ENCODE measurements at regions not wholly inside any gene's neighbourhood (a gene's known extent, or its start where the extent isn't known, plus 50 kb on each side); places are given as distances from the start of the nearest gene placed in this dataset.

DNA sequence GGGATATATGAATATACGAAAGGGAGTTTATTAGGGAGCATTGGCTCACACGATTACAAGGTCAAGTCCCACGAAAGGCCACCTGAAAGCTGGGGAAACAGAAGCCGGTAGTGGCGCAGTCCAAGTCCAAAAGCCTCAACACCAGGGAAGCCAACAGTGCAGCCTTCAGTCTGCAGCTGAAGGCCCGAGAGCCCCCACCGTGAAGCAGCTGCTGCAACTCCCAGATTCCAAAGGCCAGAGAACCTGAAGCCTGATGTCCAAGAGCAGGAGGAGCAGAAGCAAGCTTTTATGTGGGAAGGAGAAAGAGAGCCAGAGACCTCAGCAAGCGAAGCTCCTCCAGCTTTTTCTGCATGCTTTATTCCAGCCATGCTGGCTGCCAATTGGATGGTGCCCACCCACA is 275.8 kb downstream of the PTTG2 start:
- DNase-seq (ENCODE audit: low read depth in 1 of 2, low spot score in 2 of 2) = no peak
- no peaks in the 10 kb centered on the region for H3K36me3 ChIP-seq
- no peaks in the 10 kb centered on the region for H3K4me1 ChIP-seq (replicated peaks)
- H3K9me3 ChIP-seq (replicated peaks) = no peaks in the 10 kb centered on the region
- no peak overlapping the region for H3K4me3 ChIP-seq
- no peaks in the 10 kb centered on the region for H3K27me3 ChIP-seq (replicated peaks)
- no peak overlapping the region for H3K27ac ChIP-seq

DNA sequence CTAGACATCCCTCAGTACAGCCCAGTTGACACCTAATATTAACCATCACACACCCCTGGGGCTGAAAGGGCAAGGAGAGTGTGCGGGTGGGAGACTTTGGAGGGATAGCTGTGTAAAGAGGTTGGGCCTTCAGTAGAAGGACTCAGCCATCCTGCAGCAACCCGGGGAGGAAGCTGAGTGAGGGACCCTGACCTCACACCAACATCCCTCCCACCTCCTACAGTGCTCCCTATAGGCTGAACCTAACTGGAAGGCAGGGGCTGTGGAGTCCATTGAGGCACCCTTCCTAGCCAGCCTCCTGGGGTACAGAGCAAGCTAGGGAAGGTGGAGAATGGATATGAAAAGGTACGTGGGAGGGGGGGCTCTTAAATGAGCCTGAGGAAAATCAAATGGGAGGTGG is 276.3 kb downstream of the PTTG2 start:
- H3K27ac ChIP-seq = no peak overlapping the region
- H3K9me3 ChIP-seq (replicated peaks) = no peaks in the 10 kb centered on the region
- H3K27me3 ChIP-seq (replicated peaks) = no peaks in the 10 kb centered on the region
- no peaks in the 10 kb centered on the region for H3K4me1 ChIP-seq (replicated peaks)
- no peak for DNase-seq (ENCODE audit: low read depth in 1 of 2, low spot score in 2 of 2)
- H3K4me3 ChIP-seq = no peak overlapping the region
- no peaks in the 10 kb centered on the region for H3K36me3 ChIP-seq

DNA sequence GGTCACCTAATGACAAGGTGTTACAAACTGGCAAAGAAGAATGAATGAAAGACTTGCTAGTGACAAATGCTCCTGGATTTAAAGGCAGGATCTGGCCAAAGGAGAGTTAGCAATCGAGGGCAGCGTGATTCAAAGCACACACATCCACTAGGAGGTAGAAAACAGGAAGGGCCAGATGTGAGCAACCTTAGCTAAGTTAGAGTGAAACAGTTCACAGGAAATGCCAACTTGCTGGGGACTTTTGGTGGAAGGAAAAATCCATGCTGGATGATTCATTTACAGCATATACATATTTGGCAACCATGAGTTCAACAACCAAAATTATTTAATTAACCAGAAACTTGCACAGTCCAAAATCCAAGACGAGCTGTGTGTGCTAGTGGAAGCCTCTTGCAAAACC is 276.9 kb downstream of the PTTG2 start:
- DNase-seq (ENCODE audit: low read depth in 1 of 2, low spot score in 2 of 2) = no peak
- no peaks in the 10 kb centered on the region for H3K4me1 ChIP-seq (replicated peaks)

DNA sequence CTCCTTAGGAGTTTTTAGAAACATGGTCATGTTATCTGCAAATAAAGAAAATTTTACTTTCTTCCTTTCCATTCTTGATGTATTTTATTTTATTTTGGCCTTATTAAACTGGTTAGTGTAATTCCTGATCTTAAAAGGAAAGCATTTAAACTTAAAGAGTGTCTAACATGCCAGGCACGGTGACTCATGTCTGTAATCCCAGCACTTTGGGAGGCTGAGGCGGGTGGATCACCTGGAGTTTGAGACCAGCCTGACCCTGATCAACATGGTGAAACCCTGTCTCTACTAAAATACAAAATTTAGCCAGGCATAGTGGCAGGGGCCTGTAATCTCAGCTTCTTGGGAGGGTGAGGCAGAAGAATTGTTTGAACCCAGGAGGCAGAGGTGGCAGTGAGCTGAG is 281.3 kb downstream of the PTTG2 start:
- Histone ChIP-seq H3K36me3 (no peaks in the 10 kb centered on the region), H3K27me3 (replicated peaks) (no peaks in the 10 kb centered on the region), H3K9me3 (replicated peaks) (no peaks in the 10 kb centered on the region), H3K4me3 (no peak overlapping the region), H3K4me1 (replicated peaks) (no peaks in the 10 kb centered on the region), H3K27ac (no peak overlapping the region)
- DNase-seq (ENCODE audit: low read depth in 1 of 2, low spot score in 2 of 2) = no peak

More for the DNA sequence above, 276.9 kb downstream of the PTTG2 start:
- Histone ChIP-seq H3K4me3 (no peak overlapping the region), H3K36me3 (no peaks in the 10 kb centered on the region), H3K27ac (no peak overlapping the region), H3K27me3 (replicated peaks) (no peaks in the 10 kb centered on the region), H3K9me3 (replicated peaks) (no peaks in the 10 kb centered on the region)

DNA sequence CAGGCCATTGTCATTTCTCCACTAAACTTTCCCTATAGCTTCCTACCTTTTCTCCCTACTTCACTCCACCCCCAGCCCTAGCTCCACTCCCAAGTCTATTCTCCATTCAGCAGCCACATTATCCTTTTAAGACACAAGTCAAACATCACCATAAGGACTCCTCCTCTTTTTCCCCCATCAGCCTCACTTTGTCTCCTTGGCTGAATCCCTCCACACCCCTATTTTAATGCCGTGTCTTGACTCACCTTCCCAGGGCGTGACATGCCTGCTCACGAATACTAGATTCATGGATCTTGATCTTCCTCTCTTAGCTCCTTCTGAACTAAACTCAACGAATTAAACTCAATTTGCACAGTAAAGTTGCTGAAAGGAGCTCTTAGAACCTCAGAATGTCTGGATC is 281.9 kb downstream of the PTTG2 start:
- Histone ChIP-seq H3K27ac (no peak overlapping the region), H3K9me3 (replicated peaks) (no peaks in the 10 kb centered on the region), H3K27me3 (replicated peaks) (no peaks in the 10 kb centered on the region), H3K4me1 (replicated peaks) (no peaks in the 10 kb centered on the region), H3K36me3 (no peaks in the 10 kb centered on the region), H3K4me3 (no peak overlapping the region)
- no peak for DNase-seq (ENCODE audit: low read depth in 1 of 2, low spot score in 2 of 2)

DNA sequence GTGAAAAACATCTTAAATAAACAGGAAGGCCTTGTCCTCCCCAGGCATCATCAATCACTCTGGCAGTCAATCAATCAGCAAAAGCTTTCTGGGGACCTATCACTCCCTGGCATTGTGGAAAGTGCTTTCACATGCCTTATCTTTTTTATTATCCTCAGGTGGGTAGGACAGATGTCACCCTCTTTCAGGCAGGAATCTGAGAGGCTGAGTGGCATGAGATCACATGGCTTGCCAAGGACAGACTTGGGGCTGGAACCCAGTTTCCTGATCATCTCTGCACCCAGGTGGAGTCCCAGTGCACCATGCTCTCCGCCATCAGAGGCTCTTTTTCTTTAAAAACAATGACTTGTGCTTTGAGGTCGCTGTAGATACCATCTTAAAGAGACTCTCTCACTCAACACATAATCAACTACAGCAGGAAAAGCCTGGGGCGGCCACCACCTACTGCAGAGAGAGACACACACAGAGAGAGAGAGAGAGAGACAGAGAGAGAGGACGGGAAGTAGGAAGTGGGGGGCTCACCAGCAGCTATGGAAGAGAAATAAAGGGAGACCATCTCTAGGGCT is 282.7 kb downstream of the PTTG2 start:
- H3K27ac ChIP-seq = no peak overlapping the region
- no peak overlapping the region for H3K4me3 ChIP-seq
- no peaks in the 10 kb centered on the region for H3K9me3 ChIP-seq (replicated peaks)
- H3K36me3 ChIP-seq = no peaks in the 10 kb centered on the region
- H3K27me3 ChIP-seq (replicated peaks) = no peaks in the 10 kb centered on the region
- DNase-seq (ENCODE audit: low read depth in 1 of 2, low spot score in 2 of 2) = no peak
- H3K4me1 ChIP-seq (replicated peaks) = no peaks in the 10 kb centered on the region

DNA sequence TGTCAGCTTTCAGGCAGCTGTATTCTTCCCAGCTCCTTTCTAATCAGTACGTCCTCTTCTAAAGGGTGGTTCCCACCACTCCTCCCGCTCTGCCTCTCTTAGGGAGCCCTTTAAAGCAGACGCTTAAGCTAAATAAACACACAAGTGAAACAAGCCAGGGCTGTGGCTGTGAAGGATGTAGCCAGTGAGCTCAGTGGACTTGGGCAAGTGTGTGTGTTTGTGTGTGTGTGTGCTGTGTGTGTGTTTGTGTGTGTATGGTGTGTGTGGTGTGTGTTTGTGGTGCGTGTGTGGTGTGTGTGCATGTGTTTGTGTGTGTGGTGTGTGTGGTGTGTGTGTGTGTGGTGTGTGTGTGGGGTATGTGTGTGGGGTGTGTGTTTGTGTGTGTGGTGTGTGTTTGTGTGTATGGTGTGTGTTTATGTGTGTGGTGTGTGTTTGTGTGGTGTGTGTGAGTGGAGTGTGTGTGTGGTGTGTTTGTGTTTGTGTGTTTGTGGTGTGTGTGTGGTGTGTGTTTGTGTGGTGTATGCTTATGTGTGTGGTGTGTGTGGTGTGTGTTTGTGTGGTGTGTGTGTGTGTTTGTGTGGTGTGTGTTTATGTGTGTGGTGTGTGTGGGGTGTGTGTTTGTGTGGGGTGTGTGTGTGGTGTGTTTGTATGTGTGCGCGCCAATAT is 283.3 kb downstream of the PTTG2 start:
- Histone ChIP-seq H3K36me3 (no peaks in the 10 kb centered on the region), H3K4me1 (replicated peaks) (no peaks in the 10 kb centered on the region), H3K27ac (no peak overlapping the region), H3K4me3 (no peak overlapping the region), H3K27me3 (replicated peaks) (no peaks in the 10 kb centered on the region), H3K9me3 (replicated peaks) (no peaks in the 10 kb centered on the region)
- no peak for DNase-seq (ENCODE audit: low read depth in 1 of 2, low spot score in 2 of 2)

DNA sequence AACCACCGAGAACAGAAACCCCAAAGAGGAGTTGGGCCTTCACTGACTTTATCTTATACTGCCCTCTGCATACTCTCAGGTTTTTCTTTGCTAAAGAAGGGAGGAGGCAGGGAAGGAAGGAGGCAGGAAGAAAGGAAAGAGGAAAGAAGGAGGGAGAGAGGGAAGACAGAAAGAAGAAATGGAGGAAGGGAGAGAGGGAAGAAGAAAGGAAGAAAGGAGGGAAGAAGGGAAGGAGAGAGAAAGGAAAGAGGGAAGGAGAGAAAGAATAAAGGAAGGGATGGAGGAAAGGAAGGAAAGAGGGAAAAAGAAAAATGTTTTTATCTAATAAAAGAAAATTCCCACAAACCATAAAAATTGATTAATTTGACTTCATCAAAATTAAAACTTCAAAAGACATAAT is 294.6 kb downstream of the PTTG2 start:
- Histone ChIP-seq H3K27me3 (replicated peaks) (no peaks in the 10 kb centered on the region), H3K36me3 (no peaks in the 10 kb centered on the region), H3K4me3 (no peak overlapping the region), H3K27ac (no peak overlapping the region), H3K4me1 (replicated peaks) (no peaks in the 10 kb centered on the region), H3K9me3 (replicated peaks) (no peaks in the 10 kb centered on the region)
- DNase-seq (ENCODE audit: low read depth in 1 of 2, low spot score in 2 of 2) = no peak

DNA sequence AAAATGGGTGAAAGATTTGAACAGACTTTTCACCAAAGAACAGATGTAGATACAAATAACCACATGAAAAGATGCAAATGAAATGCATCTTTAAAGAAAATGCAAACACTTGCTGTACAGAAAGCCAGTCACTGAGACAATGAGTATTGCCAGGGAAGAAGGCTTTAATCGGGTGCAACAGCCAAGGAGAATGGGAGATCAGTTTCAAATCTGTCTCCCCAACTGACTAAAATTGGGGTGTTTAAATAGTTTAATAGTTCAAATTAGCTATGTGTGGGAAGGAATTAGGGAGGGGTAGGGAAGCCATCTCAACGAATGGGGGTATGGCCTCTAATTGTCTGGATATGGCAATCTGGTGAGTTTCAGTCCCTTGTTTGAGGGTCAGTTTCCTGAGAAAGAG is 295.4 kb downstream of the PTTG2 start:
- Histone ChIP-seq H3K4me3 (no peak overlapping the region), H3K27ac (no peak overlapping the region)
- no peak for DNase-seq (ENCODE audit: low read depth in 1 of 2, low spot score in 2 of 2)

DNA sequence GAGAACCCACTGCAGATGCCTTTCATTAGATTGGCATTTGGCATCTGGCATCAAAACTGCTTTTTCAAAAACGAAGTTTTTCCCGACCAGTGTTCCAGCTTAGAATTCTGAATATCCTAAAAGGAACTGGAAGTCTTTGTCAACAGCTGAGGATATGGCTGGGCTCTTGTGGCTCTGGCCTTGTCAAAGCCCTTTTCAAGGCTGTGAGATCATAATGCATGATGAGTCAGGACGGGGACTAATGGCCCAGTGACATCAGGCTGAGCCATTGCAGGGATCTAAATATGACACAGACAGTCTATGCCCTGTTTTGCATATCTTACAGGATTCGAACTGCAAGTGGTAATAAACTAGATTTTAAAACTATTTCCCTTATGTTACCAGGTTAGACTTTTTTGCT is 306.4 kb downstream of the PTTG2 start:
- no peaks in the 10 kb centered on the region for H3K27me3 ChIP-seq (replicated peaks)
- H3K9me3 ChIP-seq (replicated peaks) = no peaks in the 10 kb centered on the region
- H3K36me3 ChIP-seq = no peaks in the 10 kb centered on the region
- DNase-seq (ENCODE audit: low read depth in 1 of 2, low spot score in 2 of 2) = no peak
- H3K4me3 ChIP-seq = no peak overlapping the region
- no peaks in the 10 kb centered on the region for H3K4me1 ChIP-seq (replicated peaks)
- no peak overlapping the region for H3K27ac ChIP-seq

More for the DNA sequence above, 295.4 kb downstream of the PTTG2 start:
- Histone ChIP-seq H3K27me3 (replicated peaks) (no peaks in the 10 kb centered on the region), H3K4me1 (replicated peaks) (no peaks in the 10 kb centered on the region), H3K36me3 (no peaks in the 10 kb centered on the region), H3K9me3 (replicated peaks) (no peaks in the 10 kb centered on the region)

DNA sequence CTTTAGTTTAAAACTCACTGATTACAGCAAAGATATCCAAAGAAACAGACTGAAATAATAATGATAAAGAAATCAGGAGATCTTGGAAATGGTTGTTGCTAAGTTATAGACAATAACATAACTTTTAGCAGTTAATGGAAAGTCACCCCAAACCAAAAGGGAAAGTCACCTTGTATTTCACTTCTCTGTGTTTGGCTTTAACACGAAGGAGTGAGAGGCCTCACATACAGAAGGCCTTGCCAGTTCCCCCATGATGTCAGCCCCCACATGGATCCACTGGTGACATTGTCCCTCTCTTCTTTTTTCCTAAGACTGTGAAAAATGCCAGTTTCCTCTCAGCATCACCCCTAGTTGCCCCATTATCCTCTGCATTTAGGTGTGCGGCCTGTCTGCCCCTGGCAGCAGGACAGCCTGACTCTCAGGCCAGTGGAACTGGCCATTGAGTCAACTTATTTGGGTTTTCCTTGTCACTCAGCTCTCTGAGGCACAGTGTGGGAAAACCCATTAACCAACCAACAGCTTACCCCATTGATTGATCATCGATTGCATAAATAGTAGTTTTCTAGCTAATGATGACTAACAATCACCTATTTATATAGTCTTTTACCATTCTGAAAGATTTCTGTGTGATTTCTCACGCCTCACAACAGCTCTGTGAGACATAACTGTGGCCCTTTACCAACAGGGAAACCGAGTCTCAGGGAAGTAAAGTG is 308.1 kb downstream of the PTTG2 start:
- Histone ChIP-seq H3K4me1 (replicated peaks) (no peaks in the 10 kb centered on the region), H3K27ac (no peak overlapping the region), H3K4me3 (no peak overlapping the region), H3K27me3 (replicated peaks) (no peaks in the 10 kb centered on the region), H3K36me3 (no peaks in the 10 kb centered on the region), H3K9me3 (replicated peaks) (no peaks in the 10 kb centered on the region)
- DNase-seq (ENCODE audit: low read depth in 1 of 2, low spot score in 2 of 2) = no peak

DNA sequence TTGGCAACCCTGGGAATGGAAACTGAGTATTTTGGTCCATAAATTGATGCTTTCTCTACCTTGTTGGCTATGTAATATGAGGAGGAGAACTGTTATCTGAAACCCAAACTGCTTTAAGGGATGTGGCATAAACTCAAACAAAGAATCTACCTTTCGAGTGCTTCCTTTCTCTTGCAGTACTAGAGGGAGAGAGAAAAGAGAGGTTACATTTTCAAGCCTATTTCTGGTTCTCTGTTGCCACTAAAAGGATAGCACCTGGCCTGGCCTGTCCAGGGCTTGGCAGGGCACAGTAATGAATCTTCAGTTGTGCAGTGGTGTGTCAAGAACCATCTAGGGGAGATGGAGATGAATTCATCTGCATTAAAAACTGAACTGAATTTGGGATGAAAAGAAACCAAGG is 308.6 kb downstream of the PTTG2 start:
- Histone ChIP-seq H3K9me3 (replicated peaks) (no peaks in the 10 kb centered on the region), H3K4me1 (replicated peaks) (no peaks in the 10 kb centered on the region), H3K36me3 (no peaks in the 10 kb centered on the region), H3K27ac (no peak overlapping the region), H3K4me3 (no peak overlapping the region), H3K27me3 (replicated peaks) (no peaks in the 10 kb centered on the region)
- no peak for DNase-seq (ENCODE audit: low read depth in 1 of 2, low spot score in 2 of 2)

DNA sequence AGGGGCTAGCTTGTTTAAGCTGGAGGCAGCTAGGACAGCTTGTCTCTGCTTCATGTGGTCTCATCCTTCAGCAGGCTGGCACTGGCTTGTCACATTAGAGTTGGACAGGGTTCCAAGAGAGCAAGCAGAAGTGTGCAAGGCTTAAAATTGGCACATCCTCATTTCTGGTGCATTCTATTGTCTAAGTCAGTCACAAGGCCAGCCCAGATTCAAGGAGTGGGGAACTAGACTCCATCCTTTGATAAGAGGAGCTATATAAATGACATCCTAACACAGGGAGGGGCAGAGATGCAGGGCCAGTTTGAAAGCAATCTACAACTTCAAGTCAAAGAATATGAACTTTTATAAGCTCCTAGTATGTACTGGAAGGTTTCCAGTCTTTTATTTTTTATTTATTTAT is 313.2 kb downstream of the PTTG2 start:
- Histone ChIP-seq H3K36me3 (no peaks in the 10 kb centered on the region), H3K9me3 (replicated peaks) (no peaks in the 10 kb centered on the region), H3K27me3 (replicated peaks) (no peaks in the 10 kb centered on the region), H3K4me3 (no peak overlapping the region), H3K27ac (no peak overlapping the region), H3K4me1 (replicated peaks) (no peaks in the 10 kb centered on the region)
- DNase-seq (ENCODE audit: low read depth in 1 of 2, low spot score in 2 of 2) = no peak

DNA sequence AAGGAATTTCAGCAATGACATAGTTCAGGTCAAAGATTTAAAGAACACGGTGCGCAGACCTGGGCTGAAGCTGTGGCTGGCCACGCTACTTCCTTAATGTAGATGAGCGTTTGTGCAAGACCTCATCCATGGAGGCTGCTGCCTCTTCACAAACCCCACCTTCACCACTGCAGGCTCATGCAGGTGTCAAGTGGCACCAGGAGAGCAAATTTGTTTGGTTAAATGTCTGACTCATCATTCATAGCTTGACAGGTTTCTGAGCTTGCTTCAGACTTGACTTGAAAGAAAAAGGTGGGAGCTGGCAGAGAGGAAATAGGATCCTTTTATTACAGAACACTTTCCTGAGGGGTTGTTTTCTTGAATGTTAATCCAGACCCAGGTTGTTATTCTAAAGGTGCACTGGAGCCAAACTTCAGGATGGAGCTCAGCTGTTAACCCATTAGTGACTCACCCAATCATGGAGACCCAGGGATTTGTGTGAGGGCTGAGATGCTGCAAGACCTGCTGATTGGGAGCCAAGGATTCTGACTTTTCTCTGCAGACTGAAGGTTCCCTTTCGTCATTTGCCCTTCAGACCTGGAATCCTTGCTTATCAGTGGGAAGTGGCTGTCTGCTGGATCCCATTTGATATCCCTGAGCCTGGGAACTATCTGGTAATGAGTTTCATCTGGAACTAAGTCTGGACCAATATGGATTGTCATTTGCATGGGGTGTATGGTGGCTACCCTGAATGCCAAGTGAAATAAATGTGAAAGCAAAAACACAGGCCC is 315.3 kb downstream of the PTTG2 start:
- H3K4me1 ChIP-seq (replicated peaks) = no peaks in the 10 kb centered on the region
- no peaks in the 10 kb centered on the region for H3K9me3 ChIP-seq (replicated peaks)
- DNase-seq (ENCODE audit: low read depth in 1 of 2, low spot score in 2 of 2) = no peak
- H3K27ac ChIP-seq = no peak overlapping the region
- H3K4me3 ChIP-seq = no peak overlapping the region
- no peaks in the 10 kb centered on the region for H3K36me3 ChIP-seq
- H3K27me3 ChIP-seq (replicated peaks) = no peaks in the 10 kb centered on the region

All from SJSA1 (cell line).